GM12892 (cell line): ENCODE measurements at regions not wholly inside any gene's neighbourhood (a gene's known extent, or its start where the extent isn't known, plus 50 kb on each side); places are given as distances from the start of the nearest gene placed in this dataset.

Experiments used
- POLR2A ChIP-seq: IDR thresholded peaks from 2 replicates; pipeline ENCODE4 v1.6.1; 2011; ENCODE audit warnings: low read depth, low read length, control low read depth
- POLR2AphosphoS5 ChIP-seq: IDR thresholded peaks from 2 replicates; pipeline ENCODE4 v1.6.1; 2011; ENCODE audit warnings: low read depth, low read length, control low read depth

GRCh38 chr1:10897981-10898728 is 101.7 kb upstream of the CASZ1 start:
- TF ChIP-seq POLR2A (no peak), POLR2AphosphoS5 (no peak)
